CD14-positive monocyte (primary cell): ENCODE measurements at regions not wholly inside any gene's neighbourhood (a gene's known extent, or its start where the extent isn't known, plus 50 kb on each side); places are given as distances from the start of the nearest gene placed in this dataset. TPM values are rescaled to one million over a fixed set of nuclear protein-coding genes. Genes with fewer than 3 reads are reported as not detected.

Experiments used
- small RNA-seq: library from RNA; depleted of rRNA; stranded (forward); fragments of <200 nt; gene quantifications from one replicate; pipeline ENCODE3, GENCODE V24; 2012; ENCODE audit warnings: low read depth; ENCODE audit not compliant: insufficient read length

Small RNAs in the stretch of these regions (small RNA-seq; reads per million reads assigned to genes)
- gene AC233702.6 (not detected), gene AC233702.8 (not detected)
